ENCODE measurements at regions not wholly inside any gene's neighbourhood (a gene's known extent, or its start where the extent isn't known, plus 50 kb on each side); places are given as distances from the start of the nearest gene placed in this dataset.

DNA sequence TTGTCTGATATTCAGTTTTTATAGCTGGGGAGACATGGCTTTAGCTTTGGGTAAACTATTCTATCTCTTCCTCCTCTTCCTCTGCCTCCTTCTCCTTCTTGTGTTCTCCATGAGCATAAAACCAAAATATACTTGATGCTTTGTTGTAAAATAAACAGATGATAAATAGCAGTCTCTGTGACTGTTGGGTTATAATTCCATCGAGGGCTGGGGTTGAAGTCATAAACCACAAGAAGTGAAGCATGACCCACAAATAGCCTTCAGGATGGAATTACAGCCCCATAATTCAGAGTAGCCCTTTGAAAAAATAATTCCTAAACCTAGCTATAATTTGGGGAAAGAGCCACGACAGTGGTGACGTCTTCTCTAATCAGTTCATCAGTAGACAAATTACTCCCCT, 177.7 kb downstream of the SNX19 start:
- no peak overlapping the region for H3K4me3 ChIP-seq (ENCODE audit: low read length)
- DNase-seq (ENCODE audit: low read depth, low spot score), result no peak

DNA sequence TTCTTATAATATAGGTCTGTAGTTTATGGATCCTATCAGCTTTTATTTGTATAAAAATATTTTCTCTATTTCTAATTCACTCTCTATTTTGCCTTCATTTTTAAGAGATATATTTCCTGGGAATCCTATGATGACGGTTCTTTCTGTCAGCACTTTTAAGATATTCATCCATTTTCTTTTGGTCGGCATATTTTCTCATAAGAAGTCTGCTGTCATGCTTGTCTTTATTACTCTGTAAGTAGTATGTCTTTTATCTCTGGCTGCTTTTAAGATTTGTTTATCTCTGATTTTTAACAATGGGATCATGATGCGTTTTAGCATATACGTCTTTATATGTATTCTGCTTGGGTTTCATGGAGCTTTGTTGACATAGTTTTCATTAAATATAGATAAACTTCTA, 175.5 kb downstream of the SNX19 start:
- DNase-seq (ENCODE audit: low read depth, low spot score), result no peak
- H3K4me3 ChIP-seq (ENCODE audit: low read length), result no peak overlapping the region

DNA sequence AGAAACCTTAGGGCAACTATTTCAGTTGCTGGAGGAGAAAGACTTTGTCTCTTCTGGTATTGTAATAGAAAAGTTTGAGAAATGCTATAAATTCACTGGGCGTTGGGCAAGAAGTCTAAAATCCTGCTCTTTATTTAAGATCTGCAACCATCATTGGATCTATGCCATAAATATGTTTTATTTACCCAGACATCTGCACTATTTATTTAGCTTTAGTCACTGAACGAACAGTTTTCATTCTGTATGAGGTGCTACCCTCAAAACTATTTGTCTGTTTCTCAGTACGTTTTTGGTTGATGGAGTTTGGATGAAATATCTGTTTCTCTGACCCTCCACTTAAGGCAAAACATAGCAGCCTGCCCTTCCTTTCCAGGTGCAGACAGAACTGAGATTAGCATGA, 171.5 kb downstream of the SNX19 start:
- no peak overlapping the region for H3K4me3 ChIP-seq (ENCODE audit: low read length)
- no peak for DNase-seq (ENCODE audit: low read depth, low spot score)

DNA sequence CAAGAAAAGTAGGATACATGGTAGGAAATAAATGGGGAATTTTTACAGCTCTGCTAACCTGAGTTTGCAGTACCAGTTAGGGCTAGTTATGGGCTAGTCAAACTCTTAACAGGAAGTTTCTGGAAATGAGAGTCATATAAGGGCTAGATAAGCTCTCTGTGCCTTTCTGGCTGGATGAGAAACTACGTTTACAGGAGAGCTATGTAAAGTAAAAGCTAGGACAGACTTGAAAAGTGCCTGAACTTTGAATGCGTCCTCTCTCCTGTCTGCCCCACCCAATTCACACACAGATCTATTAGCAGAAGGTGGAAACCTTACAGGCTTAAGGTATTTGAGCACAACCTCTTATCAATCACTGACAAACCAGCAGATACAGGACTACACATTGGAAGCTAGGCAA, 167.1 kb downstream of the SNX19 start:
- DNase-seq (ENCODE audit: low read depth, low spot score), result no peak
- H3K4me3 ChIP-seq (ENCODE audit: low read length), result no peak overlapping the region

DNA sequence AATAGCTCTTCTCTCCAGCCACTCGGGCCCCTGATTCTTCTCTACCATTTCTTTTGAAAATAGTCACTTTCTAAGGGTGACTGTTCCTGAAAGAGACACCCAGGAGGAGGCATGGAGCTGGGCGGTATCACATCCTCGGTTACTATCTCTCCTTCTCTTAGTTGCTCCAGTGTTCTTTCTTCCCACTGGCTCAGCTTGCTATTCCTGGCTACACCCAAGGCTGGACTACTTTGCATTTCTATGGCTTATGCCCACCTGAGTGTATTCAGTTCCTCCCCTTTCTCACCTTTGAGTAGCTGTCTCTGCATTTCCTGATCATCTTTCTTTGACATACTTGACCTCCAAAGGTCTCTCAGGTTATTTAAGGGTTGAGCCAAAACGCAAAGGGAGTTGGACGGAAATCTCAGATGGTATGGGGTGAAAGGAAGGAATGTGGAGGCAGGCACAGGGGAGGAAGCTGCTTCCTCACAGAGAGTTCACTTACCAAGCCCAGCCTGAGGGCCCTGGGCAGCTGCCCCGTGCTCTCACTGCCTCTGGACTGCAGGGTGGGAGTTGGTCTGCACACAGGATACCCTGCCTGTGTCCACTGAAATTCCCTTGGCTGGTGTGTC, 155.7 kb downstream of the SNX19 start:
- DNase-seq (ENCODE audit: low read depth, low spot score), result no peak
- no peak overlapping the region for H3K4me3 ChIP-seq (ENCODE audit: low read length)

DNA sequence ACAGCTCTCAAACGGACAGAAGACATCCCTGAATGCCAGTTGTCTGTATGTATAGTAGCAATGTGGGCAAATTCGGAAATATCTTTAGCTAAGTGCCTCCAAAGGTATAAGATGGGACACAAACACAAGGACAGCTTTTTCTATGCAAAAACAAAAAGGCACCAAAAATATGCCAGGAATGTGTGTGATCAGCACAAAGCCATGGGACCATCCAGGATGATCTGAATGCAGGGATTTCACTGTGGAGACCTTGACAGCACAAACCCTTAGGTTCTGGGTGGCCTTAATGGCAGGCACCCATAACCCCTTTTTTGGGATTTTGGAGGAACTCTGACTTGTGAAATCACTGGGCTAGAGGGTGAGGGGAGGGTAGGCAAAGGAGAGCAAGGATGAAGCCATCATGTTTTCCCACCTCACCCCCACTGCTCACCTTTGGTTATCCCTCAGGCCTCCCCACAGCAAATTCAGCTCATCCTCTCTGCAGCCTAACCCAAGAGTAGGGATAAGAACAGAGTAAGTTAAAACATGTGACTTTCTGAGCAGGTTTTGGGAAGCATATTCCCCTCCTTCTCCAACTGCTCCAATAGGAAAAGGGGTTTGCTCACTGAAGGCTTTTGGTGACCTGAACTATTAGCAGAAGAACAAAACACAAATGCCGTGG, 154.6 kb downstream of the SNX19 start:
- DNase-seq (ENCODE audit: low read depth, low spot score), result no peak
- H3K4me3 ChIP-seq (ENCODE audit: low read length), result no peak overlapping the region

DNA sequence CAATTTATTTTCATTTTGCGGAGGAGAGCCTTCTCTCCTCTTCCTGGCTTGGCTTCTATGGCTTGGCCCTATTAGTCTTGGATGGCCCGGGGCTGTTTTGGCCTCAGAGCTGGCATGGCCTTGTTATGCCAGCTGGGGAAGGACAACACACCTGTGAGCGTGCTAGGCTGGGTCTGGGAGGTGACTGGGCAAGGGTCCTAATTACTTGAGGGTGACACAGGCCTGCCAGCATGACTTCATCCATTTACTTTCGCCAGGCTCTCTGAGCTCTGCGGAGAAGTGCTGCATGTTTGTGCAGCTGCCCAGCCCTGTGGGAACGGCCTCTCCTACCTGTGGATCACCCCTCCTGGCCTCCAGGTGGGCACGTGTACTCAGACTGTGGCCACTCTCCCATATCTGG, 153.6 kb downstream of the SNX19 start:
- no peak overlapping the region for H3K4me3 ChIP-seq (ENCODE audit: low read length)
- DNase-seq (ENCODE audit: low read depth, low spot score), result no peak

DNA sequence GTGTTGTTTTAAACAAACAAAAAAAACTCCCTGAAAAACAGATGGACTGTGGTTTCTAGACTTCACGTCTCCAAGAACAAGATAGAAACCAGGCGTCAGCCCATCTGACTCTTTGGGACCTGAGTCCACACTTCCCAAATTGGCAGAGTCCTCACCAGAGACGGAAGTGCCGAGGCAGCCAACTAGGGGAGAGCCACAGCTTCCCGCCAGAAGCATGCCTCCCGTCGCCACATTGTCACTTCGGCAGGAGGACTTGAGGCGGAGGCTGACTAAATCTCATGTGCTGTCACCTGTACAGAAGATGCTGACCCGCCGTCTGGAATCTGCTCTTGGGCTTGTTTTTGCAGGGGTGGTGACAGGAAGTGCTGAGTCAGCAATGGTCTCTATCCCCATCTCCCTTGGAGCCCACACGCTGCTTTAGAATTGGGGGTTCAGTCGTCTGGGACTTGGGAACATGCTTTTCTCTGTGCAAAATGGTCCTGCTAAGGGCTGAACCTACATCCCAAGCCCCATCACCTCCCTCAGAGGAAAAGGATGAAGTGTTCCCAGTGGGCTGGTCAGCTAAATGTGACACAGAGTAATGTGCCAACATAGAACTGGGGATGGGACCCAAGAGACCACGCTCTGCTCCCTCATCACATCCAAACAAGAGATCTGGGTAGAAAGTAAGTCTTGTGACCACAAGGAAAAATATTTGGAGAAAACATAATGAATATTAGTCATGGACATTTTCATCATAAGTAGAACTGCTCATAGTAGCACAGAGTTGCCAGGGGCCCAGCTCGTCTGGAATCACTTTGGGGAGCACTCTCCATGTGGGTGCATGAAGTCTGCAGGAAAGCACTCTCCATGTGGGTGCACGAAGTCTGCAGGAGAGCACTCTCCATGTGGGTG, 152.9 kb downstream of the SNX19 start:
- DNase-seq (ENCODE audit: low read depth, low spot score), result no peak
- H3K4me3 ChIP-seq (ENCODE audit: low read length), result no peak overlapping the region

DNA sequence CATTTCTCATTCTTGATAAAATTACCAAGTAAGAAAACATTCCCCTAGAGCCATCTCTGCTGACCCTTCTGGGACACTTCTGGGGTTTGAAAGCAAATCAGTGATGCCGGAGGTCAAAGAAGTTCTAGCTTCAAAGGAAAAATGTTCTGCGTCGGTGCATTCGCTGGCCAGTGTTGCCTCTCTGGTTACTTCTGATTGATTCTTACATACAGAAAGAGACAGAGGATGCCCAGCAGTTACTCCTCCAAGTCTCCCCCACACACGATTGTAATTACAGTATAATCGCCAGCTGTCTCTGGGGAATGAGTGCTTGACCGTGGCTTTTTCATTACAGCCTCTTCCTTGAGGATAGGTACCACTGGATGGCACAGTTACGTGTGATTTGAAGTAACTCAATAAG, 150.9 kb downstream of the SNX19 start:
- H3K4me3 ChIP-seq (ENCODE audit: low read length), result no peak overlapping the region
- DNase-seq (ENCODE audit: low read depth, low spot score), result no peak

DNA sequence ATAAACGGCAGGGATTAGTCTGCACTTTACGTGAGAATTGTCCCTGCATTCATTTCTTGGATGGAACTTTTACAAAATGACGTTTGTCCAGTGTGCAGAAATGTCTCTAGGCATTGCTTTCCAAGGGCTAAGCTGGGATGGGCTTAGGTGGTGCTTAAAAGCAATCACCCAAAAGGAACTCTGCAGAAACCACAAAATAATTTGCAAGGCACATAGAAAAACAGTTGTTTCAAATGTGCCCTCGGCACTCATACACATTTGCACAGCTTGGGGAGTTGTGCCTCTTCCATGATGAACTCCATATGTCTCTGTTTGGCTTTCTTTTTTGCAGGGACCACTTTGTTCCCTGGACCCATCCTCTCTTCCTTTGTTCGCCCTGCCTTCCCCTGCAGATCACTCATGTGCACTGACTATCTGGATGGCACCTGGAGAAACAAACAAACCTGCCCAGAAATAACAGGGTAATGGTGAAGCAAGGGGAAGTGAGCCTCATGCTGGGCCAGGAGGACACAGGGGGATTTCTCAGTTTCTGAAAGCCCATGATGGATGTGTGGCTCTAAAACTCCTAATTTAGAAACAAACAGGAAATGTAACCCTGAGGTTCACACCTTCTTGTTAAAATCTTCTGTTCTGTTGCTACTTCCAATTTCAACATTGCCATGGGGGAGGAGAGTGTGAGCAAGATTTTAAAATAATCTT, 150.2 kb downstream of the SNX19 start:
- no peak overlapping the region for H3K4me3 ChIP-seq (ENCODE audit: low read length)
- DNase-seq (ENCODE audit: low read depth, low spot score), result no peak

DNA sequence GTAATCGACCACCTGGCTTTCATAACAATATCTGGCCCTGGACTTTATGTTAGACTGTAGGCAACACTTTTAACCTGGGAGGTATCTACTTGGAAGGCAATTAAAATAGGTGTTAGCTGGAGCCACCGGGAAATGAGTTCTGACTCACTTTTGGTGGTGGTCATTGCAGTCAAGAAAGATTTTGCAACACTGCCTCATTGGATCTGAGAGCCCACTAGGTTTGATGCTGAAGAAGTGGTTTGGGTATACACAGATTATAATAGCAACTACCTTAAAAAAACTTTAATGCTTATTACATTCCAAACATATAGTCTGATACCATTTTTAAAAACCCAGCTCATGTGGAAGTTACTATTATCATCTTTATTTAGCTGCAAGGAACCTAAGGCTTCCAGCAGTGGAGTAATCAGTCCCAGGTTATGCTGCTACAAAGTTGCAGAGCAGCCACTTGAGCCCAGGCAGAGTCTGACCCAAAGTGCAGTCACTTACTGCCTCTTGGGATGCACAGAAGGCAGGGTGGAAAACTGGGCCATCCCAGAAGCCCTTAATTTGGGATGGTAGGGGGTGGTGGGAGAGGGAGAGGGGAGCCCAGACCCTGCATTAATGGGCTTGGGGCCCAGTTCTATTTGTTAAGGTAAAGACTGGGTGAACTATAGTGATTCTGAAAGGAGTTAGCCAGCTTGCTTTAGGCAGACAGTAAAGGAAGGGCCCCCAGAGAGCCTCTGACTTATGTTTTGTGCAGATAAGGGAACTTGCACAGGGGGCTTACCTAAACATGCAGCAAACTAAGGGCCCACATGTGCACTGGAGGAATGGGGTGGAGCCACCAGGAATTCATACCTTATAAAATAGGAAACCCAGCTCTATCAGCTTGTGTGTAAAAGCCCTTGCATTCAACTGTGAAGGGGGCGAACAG, 149.4 kb downstream of the SNX19 start:
- DNase-seq (ENCODE audit: low read depth, low spot score), result no peak
- no peak overlapping the region for H3K4me3 ChIP-seq (ENCODE audit: low read length)

DNA sequence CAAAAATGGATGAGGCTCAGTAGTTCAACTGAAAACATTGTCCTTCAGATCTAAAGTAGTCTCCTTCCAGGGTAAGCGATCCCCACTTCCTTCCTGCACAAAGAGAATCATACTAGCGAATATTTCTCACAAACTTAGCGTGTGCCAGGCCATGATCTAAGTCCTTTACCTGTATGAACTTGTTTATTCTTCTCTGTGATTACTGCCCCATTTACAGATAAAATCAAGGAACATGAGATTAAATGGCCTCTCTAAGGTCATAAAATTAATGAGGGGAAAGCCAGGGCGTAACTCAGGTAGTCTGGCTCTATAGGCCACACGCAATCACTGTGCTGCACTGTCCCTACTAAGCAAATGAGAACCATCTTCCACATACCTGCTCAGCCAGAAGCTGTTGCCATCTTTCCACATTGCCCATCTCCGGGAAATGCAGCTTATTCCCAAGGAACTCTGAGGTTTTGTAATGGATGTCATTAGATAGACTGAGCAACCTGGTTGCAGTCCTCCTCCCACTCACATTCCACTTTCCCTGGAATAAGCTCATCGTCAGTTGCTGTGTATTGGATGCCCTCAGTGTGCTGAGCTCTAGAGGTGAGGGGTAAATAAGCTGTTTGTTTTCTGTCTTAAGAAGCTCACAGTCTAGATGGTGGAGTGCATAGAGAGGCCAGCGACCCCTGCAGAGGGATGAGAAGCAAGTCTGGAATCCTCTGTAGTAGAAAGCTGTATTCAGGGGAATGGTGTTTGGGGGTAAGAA, 146.3 kb downstream of the SNX19 start:
- H3K4me3 ChIP-seq (ENCODE audit: low read length), result no peak overlapping the region
- no peak for DNase-seq (ENCODE audit: low read depth, low spot score)

DNA sequence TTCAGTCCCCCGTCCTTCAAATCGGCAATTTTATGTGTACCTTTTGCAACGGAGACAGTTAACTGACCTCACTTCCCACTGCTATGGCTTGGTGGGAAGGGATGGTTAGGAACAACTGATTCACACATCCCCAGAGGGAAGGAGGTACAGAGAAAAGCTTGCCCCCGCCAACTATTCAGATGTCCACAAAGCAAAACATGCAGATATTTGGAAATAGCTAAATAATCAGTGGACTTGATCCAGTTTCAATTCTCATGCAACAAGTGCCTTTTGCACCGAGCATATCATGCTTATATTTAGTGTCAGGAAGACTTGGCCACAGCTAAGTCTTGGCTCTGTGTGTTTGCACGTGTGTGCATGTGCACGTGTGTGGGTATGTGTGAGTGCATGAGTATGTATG, 144.6 kb downstream of the SNX19 start:
- no peak overlapping the region for H3K4me3 ChIP-seq (ENCODE audit: low read length)
- no peak for DNase-seq (ENCODE audit: low read depth, low spot score)

DNA sequence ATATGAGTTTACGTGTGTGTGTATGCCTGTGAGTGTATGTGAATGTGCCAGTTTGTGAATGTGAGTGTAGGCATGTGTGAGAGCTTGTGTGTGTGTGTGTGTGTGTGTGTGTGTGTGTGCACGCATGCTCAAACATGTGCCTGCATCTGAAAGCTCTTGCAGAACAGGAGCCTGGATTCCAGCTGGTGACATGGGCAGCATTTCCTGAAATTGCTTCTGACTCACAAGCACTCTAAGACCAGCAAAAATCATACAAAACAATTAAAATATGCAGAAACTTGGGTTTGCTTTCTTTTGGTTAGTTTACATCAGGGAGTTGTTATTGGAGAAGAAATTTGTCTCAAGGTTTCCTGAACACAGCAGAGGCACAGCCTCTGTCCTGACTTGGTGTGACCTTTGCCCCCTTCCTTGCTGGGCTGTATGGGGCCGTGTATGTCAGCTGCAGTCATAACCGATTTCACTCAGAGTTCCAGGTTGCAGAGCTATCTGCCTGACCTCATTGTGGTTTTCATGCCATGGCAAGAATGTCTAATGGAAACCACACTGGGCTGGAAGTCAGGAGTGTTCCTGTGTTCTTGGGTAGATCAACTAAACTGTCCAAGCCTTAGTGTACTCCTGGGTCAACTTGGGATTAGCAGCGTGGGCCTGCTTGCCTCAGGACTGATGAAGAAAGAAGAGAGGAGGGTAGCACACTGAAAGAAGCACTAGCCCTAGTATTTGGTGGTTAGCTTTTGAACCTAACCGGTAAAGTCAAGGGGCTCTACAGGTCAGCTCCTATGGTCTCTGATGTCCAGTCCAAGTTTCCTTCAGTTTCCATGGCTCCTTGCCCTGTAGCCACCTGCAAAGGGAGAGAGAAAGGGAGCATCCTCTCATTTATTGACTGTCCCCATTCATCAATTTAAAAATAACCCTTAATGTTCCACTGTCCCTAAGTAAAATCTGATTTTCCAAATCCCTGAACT, 143.7 kb downstream of the SNX19 start:
- DNase-seq (ENCODE audit: low read depth, low spot score), result no peak

DNA sequence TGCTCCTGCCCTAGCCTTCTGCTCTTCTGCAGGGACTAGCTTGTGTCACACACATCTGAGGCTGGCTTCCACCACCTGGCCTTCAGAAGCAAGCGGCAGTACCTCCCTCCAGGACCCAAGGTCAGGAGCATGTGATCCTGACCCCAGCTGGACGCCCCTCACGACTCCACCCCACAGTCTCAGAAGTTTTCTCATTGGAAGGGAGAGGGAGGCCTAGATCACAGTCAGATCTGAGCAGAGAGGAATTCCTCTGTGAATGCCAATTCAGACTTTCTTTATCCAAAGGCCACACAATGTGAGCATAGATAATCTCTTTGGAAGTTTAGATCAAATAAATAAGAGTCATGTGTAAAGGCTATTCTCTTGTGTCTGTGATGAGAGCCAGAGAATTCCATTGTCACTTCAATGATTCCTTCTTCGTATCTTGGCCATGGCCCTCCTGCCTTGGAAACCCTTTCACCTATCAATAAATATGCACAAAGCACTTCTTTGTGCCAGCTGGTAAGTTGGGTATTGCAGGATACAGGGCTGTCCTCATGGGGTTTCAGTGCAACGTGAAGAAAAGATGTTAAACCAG, 142.9 kb downstream of the SNX19 start:
- H3K4me3 ChIP-seq (ENCODE audit: low read length), result no peak overlapping the region
- DNase-seq (ENCODE audit: low read depth, low spot score), result no peak

More for the DNA sequence above, 143.7 kb downstream of the SNX19 start:
- no peak overlapping the region for H3K4me3 ChIP-seq (ENCODE audit: low read length)

DNA sequence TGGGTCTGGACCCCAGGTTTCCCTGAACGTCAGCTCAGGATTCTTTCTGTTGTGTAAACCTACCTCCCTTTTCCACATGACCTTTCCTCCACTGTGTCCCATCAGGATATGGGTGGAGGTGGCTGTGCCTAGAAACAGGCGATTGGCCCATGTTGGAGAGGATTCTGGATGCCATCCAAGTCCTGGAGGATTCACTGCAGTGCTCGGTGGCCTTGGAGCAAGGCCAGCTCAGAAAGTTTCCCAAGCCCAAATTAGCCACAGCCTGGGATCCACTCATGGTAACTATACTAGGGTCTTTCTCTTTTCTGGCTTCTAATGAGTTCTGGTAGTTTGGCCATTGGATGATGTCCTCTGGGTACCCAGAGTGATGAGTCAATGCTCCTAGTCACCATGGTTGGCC, 141.6 kb downstream of the SNX19 start:
- no peak for DNase-seq (ENCODE audit: low read depth, low spot score)
- no peak overlapping the region for H3K4me3 ChIP-seq (ENCODE audit: low read length)
